ENCODE measurements at regions not wholly inside any gene's neighbourhood (a gene's known extent, or its start where the extent isn't known, plus 50 kb on each side); places are given as distances from the start of the nearest gene placed in this dataset.

DNA sequence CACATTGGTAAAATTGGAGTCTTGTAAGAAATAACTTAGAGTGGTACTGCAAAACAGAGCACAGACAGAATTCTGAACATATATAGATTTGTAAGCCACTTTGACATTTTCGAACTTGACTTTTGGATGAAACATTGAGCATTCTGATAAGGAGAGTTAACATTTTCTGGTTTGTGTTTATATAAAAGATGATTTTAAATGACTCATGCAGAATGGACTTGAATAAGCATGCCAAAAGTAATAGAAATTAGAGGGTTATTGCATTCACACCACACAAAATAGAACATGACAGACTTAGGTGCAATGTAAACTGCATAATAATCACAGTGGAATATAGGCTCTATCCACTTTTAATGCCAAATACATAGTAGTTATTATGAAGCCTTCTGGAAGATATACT is 507.0 kb downstream of the DACH1 start:
- TF ChIP-seq, protein P1, sequence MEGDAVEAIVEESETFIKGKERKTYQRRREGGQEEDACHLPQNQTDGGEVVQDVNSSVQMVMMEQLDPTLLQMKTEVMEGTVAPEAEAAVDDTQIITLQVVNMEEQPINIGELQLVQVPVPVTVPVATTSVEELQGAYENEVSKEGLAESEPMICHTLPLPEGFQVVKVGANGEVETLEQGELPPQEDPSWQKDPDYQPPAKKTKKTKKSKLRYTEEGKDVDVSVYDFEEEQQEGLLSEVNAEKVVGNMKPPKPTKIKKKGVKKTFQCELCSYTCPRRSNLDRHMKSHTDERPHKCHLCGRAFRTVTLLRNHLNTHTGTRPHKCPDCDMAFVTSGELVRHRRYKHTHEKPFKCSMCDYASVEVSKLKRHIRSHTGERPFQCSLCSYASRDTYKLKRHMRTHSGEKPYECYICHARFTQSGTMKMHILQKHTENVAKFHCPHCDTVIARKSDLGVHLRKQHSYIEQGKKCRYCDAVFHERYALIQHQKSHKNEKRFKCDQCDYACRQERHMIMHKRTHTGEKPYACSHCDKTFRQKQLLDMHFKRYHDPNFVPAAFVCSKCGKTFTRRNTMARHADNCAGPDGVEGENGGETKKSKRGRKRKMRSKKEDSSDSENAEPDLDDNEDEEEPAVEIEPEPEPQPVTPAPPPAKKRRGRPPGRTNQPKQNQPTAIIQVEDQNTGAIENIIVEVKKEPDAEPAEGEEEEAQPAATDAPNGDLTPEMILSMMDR (IDR thresholded peaks at IDR 0.05; ENCODE audit: borderline replicate concordance, extremely low read depth, low read length, poor library complexity, severe bottlenecking): no peak
- no peak for TF ChIP-seq EZH2 (IDR thresholded peaks at IDR 0.05; ENCODE audit: borderline replicate concordance, low read depth, low read length, severe bottlenecking)

Data from DND-41 (cell line).